H9 (cell line): ENCODE measurements at regions not wholly inside any gene's neighbourhood (a gene's known extent, or its start where the extent isn't known, plus 50 kb on each side); places are given as distances from the start of the nearest gene placed in this dataset.

ENCODE experiments used
- DNase-seq: peaks from one replicate; pipeline ENCODE4 v3.0.0-alpha.2; 2017
- H2AFZ ChIP-seq: one replicate; pipeline ENCODE4 v1.6.1; 2013; ENCODE audit warnings: mild to moderate bottlenecking, low read length, control low read depth, moderate library complexity
- H2AK5ac ChIP-seq: 2 replicates; pipeline ENCODE4 v1.6.1; 2013; ENCODE audit warnings: low read length, control low read depth, mixed read lengths; ENCODE audit not compliant: insufficient read length
- H2BK120ac ChIP-seq: one replicate; pipeline ENCODE4 v1.6.1; 2013; ENCODE audit warnings: low read depth, mild to moderate bottlenecking, low read length, control low read depth, inconsistent platforms; ENCODE audit not compliant: poor library complexity, severe bottlenecking
- H2BK12ac ChIP-seq: 2 replicates; pipeline ENCODE4 v1.6.1; 2013; ENCODE audit warnings: low read length, control low read depth, mixed read lengths, low read depth; ENCODE audit not compliant: insufficient read length
- H2BK15ac ChIP-seq: 2 replicates; pipeline ENCODE4 v1.6.1; 2013; ENCODE audit warnings: low read depth, low read length, control low read depth
- H2BK20ac ChIP-seq: one replicate; pipeline ENCODE4 v1.6.1; 2013; ENCODE audit warnings: low read depth, mild to moderate bottlenecking, low read length, control low read depth, inconsistent platforms; ENCODE audit not compliant: poor library complexity, severe bottlenecking
- H2BK5ac ChIP-seq: 2 replicates; pipeline ENCODE4 v1.6.1; 2013; ENCODE audit warnings: low read length, control low read depth, mixed read lengths; ENCODE audit not compliant: insufficient read length
- H3K14ac ChIP-seq: 2 replicates; pipeline ENCODE4 v1.6.1; 2013; ENCODE audit warnings: low read length, control low read depth; ENCODE audit not compliant: insufficient read depth
- H3K18ac ChIP-seq: 2 replicates; pipeline ENCODE4 v1.6.1; 2013; ENCODE audit warnings: low read depth, mild to moderate bottlenecking, mixed read lengths, low read length, control low read depth; ENCODE audit not compliant: insufficient read length
- H3K23ac ChIP-seq: 2 replicates; pipeline ENCODE4 v1.6.1; 2013; ENCODE audit warnings: low read length, control low read depth, mixed read lengths, low read depth; ENCODE audit not compliant: insufficient read length
- H3K23me2 ChIP-seq: 2 replicates; pipeline ENCODE4 v1.6.1; 2013; ENCODE audit warnings: low read depth, mild to moderate bottlenecking, mixed read lengths, low read length, control low read depth; ENCODE audit not compliant: insufficient read length, poor library complexity, severe bottlenecking
- H3K27ac ChIP-seq: 2 replicates; pipeline ENCODE4 v1.5.1; 2013; ENCODE audit warnings: low read length, control low read depth, mixed read lengths, low read depth; ENCODE audit not compliant: insufficient read length
- H3K27me3 ChIP-seq: 2 replicates; pipeline ENCODE4 v1.6.1; 2013; ENCODE audit warnings: low read length, control low read depth, inconsistent platforms; ENCODE audit not compliant: insufficient read depth
- H3K4ac ChIP-seq: 2 replicates; pipeline ENCODE4 v1.6.1; 2013; ENCODE audit warnings: low read depth, mild to moderate bottlenecking, control low read depth, inconsistent platforms, low read length, moderate library complexity
- H3K4me1 ChIP-seq: 2 replicates; pipeline ENCODE4 v1.6.1; 2013; ENCODE audit warnings: low read length, control low read depth, inconsistent platforms; ENCODE audit not compliant: insufficient read depth
- H3K4me2 ChIP-seq: 2 replicates; pipeline ENCODE4 v1.6.1; 2013; ENCODE audit warnings: low read length, control low read depth, mixed read lengths; ENCODE audit not compliant: insufficient read length, insufficient read depth
- H3K56ac ChIP-seq: 2 replicates; pipeline ENCODE4 v1.6.1; 2013; ENCODE audit warnings: low read depth, mild to moderate bottlenecking, mixed read lengths, low read length, control low read depth; ENCODE audit not compliant: insufficient read length
- H3K79me1 ChIP-seq: 2 replicates; pipeline ENCODE4 v1.6.1; 2013; ENCODE audit warnings: low read depth, mild to moderate bottlenecking, moderate library complexity, low read length, control low read depth, inconsistent platforms; ENCODE audit not compliant: insufficient read depth, poor library complexity, severe bottlenecking
- H3K79me2 ChIP-seq: 2 replicates; pipeline ENCODE4 v1.6.1; 2013; ENCODE audit warnings: low read length, control low read depth, inconsistent platforms; ENCODE audit not compliant: insufficient read depth
- H3K9ac ChIP-seq: 2 replicates; pipeline ENCODE4 v1.6.1; 2013; ENCODE audit warnings: low read length, control low read depth, mixed read lengths; ENCODE audit not compliant: insufficient read length; ENCODE audit errors: extremely low read depth
- H3K9me3 ChIP-seq: one replicate; pipeline ENCODE4 v1.6.1; 2013; ENCODE audit warnings: low read depth, low read length, inconsistent platforms; ENCODE audit not compliant: control insufficient read depth
- H3T11ph ChIP-seq: one replicate; pipeline ENCODE4 v1.6.1; 2013; ENCODE audit warnings: mild to moderate bottlenecking, low read length, control low read depth, inconsistent platforms
- H4K20me1 ChIP-seq: one replicate; pipeline ENCODE4 v1.6.1; 2013; ENCODE audit not compliant: control insufficient read depth, insufficient read length, insufficient read depth
- H4K5ac ChIP-seq: 2 replicates; pipeline ENCODE4 v1.6.1; 2013; ENCODE audit warnings: low read depth, mild to moderate bottlenecking, mixed read lengths, low read length, control low read depth; ENCODE audit not compliant: insufficient read length
- H4K8ac ChIP-seq: replicated peaks from 2 replicates; pipeline ENCODE4 v1.6.1; 2013; ENCODE audit warnings: low read length, control low read depth, mixed read lengths, low read depth; ENCODE audit not compliant: insufficient read length
- H4K91ac ChIP-seq: 2 replicates; pipeline ENCODE4 v1.6.1; 2013; ENCODE audit warnings: low read depth, mild to moderate bottlenecking, moderate library complexity, mixed read lengths, low read length, control low read depth; ENCODE audit not compliant: insufficient read length
- H3K27ac Mint-ChIP-seq, 3 experiments: 2 replicates in 2 of 3; 3 replicates in 1 of 3; pipeline ENCODE4 v1.8.0; 2020 to 2021; ENCODE audit warnings: mixed read lengths in 3 of 3, mild to moderate bottlenecking in 1 of 3, moderate library complexity in 1 of 3
- H3K27me3 Mint-ChIP-seq: 2 replicates; pipeline ENCODE4 v1.8.0; 2021; ENCODE audit warnings: low read depth, mild to moderate bottlenecking, moderate library complexity, mixed read lengths
- H3K36me3 Mint-ChIP-seq, 3 experiments: 2 replicates in 2 of 3; 3 replicates in 1 of 3; pipeline ENCODE4 v1.8.0; 2020 to 2021; ENCODE audit warnings: low read depth in 3 of 3, mixed read lengths in 3 of 3; ENCODE audit not compliant: insufficient read depth in 1 of 3
- H3K4me1 Mint-ChIP-seq, 2 experiments: 2 replicates each; pipeline ENCODE4 v1.8.0; 2020; ENCODE audit warnings: mixed read lengths in 2 of 2
- H3K4me3 Mint-ChIP-seq, 2 experiments: 2 replicates in 1 of 2; 3 replicates in 1 of 2; pipeline ENCODE4 v1.8.0; 2020 to 2021; ENCODE audit warnings: mild to moderate bottlenecking in 2 of 2, mixed read lengths in 2 of 2, moderate library complexity in 1 of 2
- H3K9me3 Mint-ChIP-seq, 2 experiments: 2 replicates in 1 of 2; 3 replicates in 1 of 2; pipeline ENCODE4 v1.8.0; 2020; ENCODE audit warnings: mild to moderate bottlenecking in 2 of 2, mixed read lengths in 2 of 2, moderate library complexity in 1 of 2
- CTCF ChIP-seq: fragments of 200-600 bp; sonication (generic); conservative IDR thresholded peaks from 3 replicates; pipeline ENCODE4 v1.8.0; 2021; ENCODE audit warnings: antibody characterized with exemption, mild to moderate bottlenecking
- WGBS: extraction: QIAGEN DNeasy Blood & Tissue Kit; methylation state at CpG from one replicate; pipeline ENCODE4 v1.1.7; 2013; ENCODE audit warnings: missing lambda C conversion rate, low lambda C conversion rate, mixed read lengths; ENCODE audit not compliant: insufficient read length; ENCODE audit errors: extremely low coverage; 5-methylcytosine and 5-hydroxymethylcytosine counted together

- Histone ChIP-seq H2AFZ (no peak overlapping the region), H3K27me3 (no peaks in the 10 kb centered on the region), H3K9me3 (no peaks in the 10 kb centered on the region), H3K9ac (no peak overlapping the region), H2BK12ac (no peak overlapping the region), H2BK20ac (no peak overlapping the region), H3K23me2 (no peaks in the 10 kb centered on the region), H3K79me1 (no peaks in the 10 kb centered on the region), H3K4ac (no peak overlapping the region), H2AK5ac (no peak overlapping the region), H3K4me2 (no peak overlapping the region), H4K20me1 (no peaks in the 10 kb centered on the region), H3K4me1 (no peaks in the 10 kb centered on the region; the same call in 1 of the 2 replicates), H3K23ac (no peak overlapping the region), H3K79me2 (no peaks in the 10 kb centered on the region), H3T11ph (no peak overlapping the region), H4K5ac (no peak overlapping the region), H3K56ac (no peak overlapping the region), H3K27ac (no peak overlapping the region), H2BK120ac (no peak overlapping the region), H3K14ac (no peak overlapping the region), H4K91ac (no peak overlapping the region), H2BK15ac (no peak overlapping the region), H4K8ac (no peak overlapping the region), H3K18ac (no peak overlapping the region), H2BK5ac (no peak overlapping the region)
- DNase-seq: no peak
- Mint-ChIP-seq H3K27ac (no peak overlapping the region; a peak in 1 of 7 replicates), H3K9me3 (no peaks in the 10 kb centered on the region), H3K36me3 (no peaks in the 10 kb centered on the region; a peak in 1 of 7 replicates), H3K4me1 (no peaks in the 10 kb centered on the region; a peak in 1 of 4 replicates), H3K27me3 (no peaks in the 10 kb centered on the region; the same call in none of the 2 replicates), H3K4me3 (no peak overlapping the region)
- TF ChIP-seq CTCF: no peak
- WGBS: no CpG with 5 or more reads among the region's 2 CpGs
Measured at GRCh38 chr2:129641371-129641770, 338.1 kb upstream of the RAB6C start.
